B cell (primary cell): ENCODE measurements at regions not wholly inside any gene's neighbourhood (a gene's known extent, or its start where the extent isn't known, plus 50 kb on each side); places are given as distances from the start of the nearest gene placed in this dataset.

Experiments used
- ATAC-seq: fragments of 200-7000 bp; cut with Tn5 transposase; one replicate; pipeline ENCODE4 v1.10.0; 2021; ENCODE audit warnings: low read depth, mild to moderate bottlenecking, moderate number of reproducible peaks, moderate library complexity
- CTCF ChIA-PET: fragments of 350-600 bp; sonication (Branson Sonifier 250); formaldehyde crosslinking; loops from one replicate; lab custom pipeline; 2021; ENCODE audit warnings: antibody characterized with exemption, inconsistent platforms; lab: Charles Lee
- POLR2A ChIA-PET: fragments of 350-600 bp; sonication (Branson Sonifier 250); formaldehyde crosslinking; loops from one replicate; lab custom pipeline; 2021; ENCODE audit warnings: antibody characterized with exemption; lab: Charles Lee
- DNase-seq: peaks from one replicate; pipeline ENCODE4 v3.0.0; 2013
- H2AFZ ChIP-seq: 2 replicates; pipeline ENCODE4 v1.6.1; 2012; ENCODE audit warnings: mild to moderate bottlenecking, low read depth, low read length; ENCODE audit not compliant: insufficient read depth, poor library complexity, severe bottlenecking
- H3K27ac ChIP-seq, 2 donors: 1 replicate in 1 of 2; 2 replicates in 1 of 2; pipeline ENCODE4 v1.5.1; 2012 to 2013; ENCODE audit warnings: low read length in 2 of 2, mild to moderate bottlenecking in 2 of 2, moderate library complexity in 1 of 2
- H3K27me3 ChIP-seq, 4 experiments: fragments of 200-600 bp in 1 of 4; sonication (generic) in 1 of 4; replicated peaks in 1 of 4; 1 replicate in 2 of 4; 2 replicates in 2 of 4; pipeline versions ENCODE4 v1.6.1 to v1.7.0; 2013 to 2016; ENCODE audit warnings: low read length in 3 of 4, mild to moderate bottlenecking in 2 of 4, mixed read lengths in 1 of 4, moderate library complexity in 1 of 4; ENCODE audit not compliant: insufficient read depth in 4 of 4, control insufficient read depth in 3 of 4; ENCODE audit errors: control extremely low read depth in 1 of 4
- H3K36me3 ChIP-seq, 2 experiments: replicated peaks in 1 of 2; 1 replicate in 1 of 2; 2 replicates in 1 of 2; pipeline versions ENCODE4 v1.6.1 to v1.7.1; 2013; ENCODE audit warnings: low read length in 1 of 2; ENCODE audit not compliant: insufficient read depth in 2 of 2, control insufficient read depth in 1 of 2; ENCODE audit errors: control extremely low read depth in 1 of 2, extremely low read depth in 1 of 2
- H3K4me1 ChIP-seq, 2 donors: fragments of 200-600 bp in 1 of 2; sonication (generic) in 1 of 2; 1 replicate in 1 of 2; 2 replicates in 1 of 2; pipeline versions ENCODE4 v1.5.1 to v1.6.1; 2013 to 2017; ENCODE audit warnings: low read length in 2 of 2; ENCODE audit not compliant: control insufficient read depth in 2 of 2, insufficient read depth in 2 of 2
- H3K4me2 ChIP-seq: replicated peaks from 2 replicates; pipeline ENCODE3; 2012; ENCODE audit warnings: mild to moderate bottlenecking, low read depth, low read length; ENCODE audit not compliant: poor library complexity, severe bottlenecking
- H3K4me3 ChIP-seq, 5 experiments: fragments of 200-600 bp in 1 of 5; sonication (generic) in 1 of 5; 1 replicate in 3 of 5; 2 replicates in 2 of 5; pipeline versions ENCODE4 v1.5.1 to v1.7.0; 2011 to 2016; ENCODE audit warnings: low read length in 4 of 5, mild to moderate bottlenecking in 4 of 5, low read depth in 2 of 5, control low read depth in 1 of 5, moderate library complexity in 1 of 5; ENCODE audit not compliant: insufficient read depth in 1 of 5; ENCODE audit errors: control extremely low read depth in 1 of 5, extremely low read depth in 1 of 5
- H3K79me2 ChIP-seq: fragments of 200-600 bp; sonication (generic); one replicate; pipeline ENCODE4 v1.6.0; 2016; ENCODE audit warnings: low read length; ENCODE audit not compliant: control insufficient read depth, insufficient read depth
- H3K9ac ChIP-seq: fragments of 200-600 bp; sonication (generic); 2 replicates; pipeline ENCODE4 v1.6.1; 2017; ENCODE audit warnings: mild to moderate bottlenecking, low read length, moderate library complexity
- H3K9me3 ChIP-seq, 3 donors: one replicate each; pipeline versions ENCODE4 v1.6.1 to v1.7.1; 2013; ENCODE audit warnings: low read length in 2 of 3; ENCODE audit not compliant: control insufficient read depth in 2 of 3, insufficient read depth in 1 of 3; ENCODE audit errors: control extremely low read depth in 1 of 3
- H4K20me1 ChIP-seq: 2 replicates; pipeline ENCODE4 v1.6.0; 2012; ENCODE audit warnings: mild to moderate bottlenecking, low read length; ENCODE audit not compliant: insufficient read depth, control insufficient read depth, poor library complexity, severe bottlenecking
- H3K27ac Mint-ChIP-seq: one replicate; pipeline ENCODE4 v1.8.0; 2021; ENCODE audit warnings: mixed read lengths
- H3K27me3 Mint-ChIP-seq: one replicate; pipeline ENCODE4 v1.8.0; 2021; ENCODE audit warnings: mixed read lengths
- H3K4me1 Mint-ChIP-seq: one replicate; pipeline ENCODE4 v1.8.0; 2021; ENCODE audit warnings: mixed read lengths
- H3K4me3 Mint-ChIP-seq: one replicate; pipeline ENCODE4 v1.8.0; 2021; ENCODE audit warnings: mixed read lengths
- H3K9me3 Mint-ChIP-seq: one replicate; pipeline ENCODE4 v1.8.0; 2022; ENCODE audit warnings: mixed read lengths; ENCODE audit not compliant: insufficient read depth
- EZH2 ChIP-seq: IDR thresholded peaks from 2 replicates; pipeline ENCODE4 v1.6.1; 2012; ENCODE audit warnings: borderline replicate concordance, low read depth, mild to moderate bottlenecking, moderate library complexity, low read length; ENCODE audit not compliant: insufficient read depth, poor library complexity, severe bottlenecking
- WGBS: methylation state at CpG from one replicate; pipeline ENCODE4 v1.1.5; 2013; ENCODE audit warnings: missing lambda C conversion rate; ENCODE audit not compliant: insufficient coverage; 5-methylcytosine and 5-hydroxymethylcytosine counted together
- intact Hi-C: fragments of 100-400 bp; cut with micrococcal nuclease; formaldehyde crosslinking; loops from one replicate; pipeline ENCODE4 v1.10.0; 2022
- TF ChIP-seq, protein P1 (sequence below): fragments of 200-600 bp; IDR thresholded peaks from one replicate; pipeline ENCODE4 v1.8.0; 2022; ENCODE audit warnings: antibody characterized with exemption, mild to moderate bottlenecking

DNA sequence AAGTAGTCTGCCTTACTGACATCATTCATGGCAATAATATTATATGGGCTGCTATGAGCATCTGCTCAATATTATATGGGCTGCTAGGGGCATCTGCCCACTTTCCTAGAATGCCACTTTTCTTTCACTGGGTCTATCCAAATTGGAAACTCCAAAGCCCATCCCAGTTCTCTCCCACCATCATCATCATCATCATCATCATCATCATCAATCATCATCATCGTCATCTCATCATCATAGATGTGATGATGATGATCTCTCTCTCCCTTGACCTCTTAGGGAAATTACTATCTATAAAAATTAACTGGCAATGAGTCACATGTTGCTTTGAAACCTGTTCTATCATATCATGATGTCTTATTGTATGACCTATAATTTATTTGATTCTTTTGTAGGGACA is 222.0 kb downstream of the TJP1 start:
- Mint-ChIP-seq H3K4me3 (no peak overlapping the region), H3K27ac (no peak overlapping the region), H3K27me3 (no peaks in the 10 kb centered on the region), H3K4me1 (no peaks in the 10 kb centered on the region), H3K9me3 (no peaks in the 10 kb centered on the region)
- no peak for TF ChIP-seq EZH2
- TF ChIP-seq, protein P1, sequence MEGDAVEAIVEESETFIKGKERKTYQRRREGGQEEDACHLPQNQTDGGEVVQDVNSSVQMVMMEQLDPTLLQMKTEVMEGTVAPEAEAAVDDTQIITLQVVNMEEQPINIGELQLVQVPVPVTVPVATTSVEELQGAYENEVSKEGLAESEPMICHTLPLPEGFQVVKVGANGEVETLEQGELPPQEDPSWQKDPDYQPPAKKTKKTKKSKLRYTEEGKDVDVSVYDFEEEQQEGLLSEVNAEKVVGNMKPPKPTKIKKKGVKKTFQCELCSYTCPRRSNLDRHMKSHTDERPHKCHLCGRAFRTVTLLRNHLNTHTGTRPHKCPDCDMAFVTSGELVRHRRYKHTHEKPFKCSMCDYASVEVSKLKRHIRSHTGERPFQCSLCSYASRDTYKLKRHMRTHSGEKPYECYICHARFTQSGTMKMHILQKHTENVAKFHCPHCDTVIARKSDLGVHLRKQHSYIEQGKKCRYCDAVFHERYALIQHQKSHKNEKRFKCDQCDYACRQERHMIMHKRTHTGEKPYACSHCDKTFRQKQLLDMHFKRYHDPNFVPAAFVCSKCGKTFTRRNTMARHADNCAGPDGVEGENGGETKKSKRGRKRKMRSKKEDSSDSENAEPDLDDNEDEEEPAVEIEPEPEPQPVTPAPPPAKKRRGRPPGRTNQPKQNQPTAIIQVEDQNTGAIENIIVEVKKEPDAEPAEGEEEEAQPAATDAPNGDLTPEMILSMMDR, result no peak
- ATAC-seq (no peak), DNase-seq (no peak)
- no peaks in the 10 kb centered on the region for H3K9me3 ChIP-seq
- H4K20me1 ChIP-seq, result no peaks in the 10 kb centered on the region
- H3K4me1 ChIP-seq, result no peaks in the 10 kb centered on the region
- no peak overlapping the region for H3K4me3 ChIP-seq
- no peak overlapping the region for H3K27ac ChIP-seq
- no peak overlapping the region for H3K9ac ChIP-seq
- CTCF ChIA-PET, result no interaction called here
- H3K79me2 ChIP-seq, result no peaks in the 10 kb centered on the region
- H2AFZ ChIP-seq, result no peak overlapping the region
- WGBS, result no CpG with 5 or more reads among the region's 1 CpG
- H3K4me2 ChIP-seq, result no peak overlapping the region
- H3K36me3 ChIP-seq, result no peaks in the 10 kb centered on the region
- intact Hi-C loops, result no loop called here
- POLR2A ChIA-PET, result no interaction called here
- no peaks in the 10 kb centered on the region for H3K27me3 ChIP-seq

DNA sequence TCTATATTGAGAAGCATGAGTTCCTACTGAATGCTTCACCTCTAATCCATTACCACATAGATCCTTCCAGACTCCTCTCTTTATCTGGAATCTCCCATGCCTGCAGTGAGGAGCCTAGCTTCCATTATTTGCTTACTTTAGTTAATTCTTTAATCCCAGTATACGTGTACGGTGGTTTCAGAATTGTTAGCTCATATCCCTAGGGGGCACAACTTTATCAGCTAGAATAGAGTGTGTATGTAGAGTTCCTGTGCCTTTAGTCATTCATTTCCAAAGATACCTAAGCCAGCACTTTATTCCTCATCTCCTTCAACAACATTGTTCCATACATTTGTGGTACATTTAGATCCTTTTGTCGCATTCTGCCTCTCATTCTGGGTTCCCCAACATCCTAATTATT is 226.0 kb downstream of the TJP1 start:
- H3K4me1 Mint-ChIP-seq, result no peaks in the 10 kb centered on the region
- Histone ChIP-seq H3K4me2 (no peak overlapping the region), H3K79me2 (no peaks in the 10 kb centered on the region), H3K4me3 (no peak overlapping the region), H3K27ac (no peak overlapping the region), H3K36me3 (no peaks in the 10 kb centered on the region), H2AFZ (no peak overlapping the region), H4K20me1 (no peaks in the 10 kb centered on the region), H3K27me3 (no peaks in the 10 kb centered on the region), H3K9ac (no peak overlapping the region), H3K9me3 (no peaks in the 10 kb centered on the region), H3K4me1 (no peaks in the 10 kb centered on the region)
- no peaks in the 10 kb centered on the region for H3K27me3 Mint-ChIP-seq
- no peak for TF ChIP-seq EZH2
- TF ChIP-seq, protein P1, result no peak
- POLR2A ChIA-PET, result no interaction called here
- CTCF ChIA-PET, result no interaction called here
- no peak overlapping the region for H3K27ac Mint-ChIP-seq
- intact Hi-C loops, result no loop called here
- WGBS, result no CpG with 5 or more reads among the region's 3 CpGs
- no peaks in the 10 kb centered on the region for H3K9me3 Mint-ChIP-seq
- DNase-seq (no peak), ATAC-seq (no peak)
- no peak overlapping the region for H3K4me3 Mint-ChIP-seq
